ENCODE measurements at regions not wholly inside any gene's neighbourhood (a gene's known extent, or its start where the extent isn't known, plus 50 kb on each side); places are given as distances from the start of the nearest gene placed in this dataset.

DNA sequence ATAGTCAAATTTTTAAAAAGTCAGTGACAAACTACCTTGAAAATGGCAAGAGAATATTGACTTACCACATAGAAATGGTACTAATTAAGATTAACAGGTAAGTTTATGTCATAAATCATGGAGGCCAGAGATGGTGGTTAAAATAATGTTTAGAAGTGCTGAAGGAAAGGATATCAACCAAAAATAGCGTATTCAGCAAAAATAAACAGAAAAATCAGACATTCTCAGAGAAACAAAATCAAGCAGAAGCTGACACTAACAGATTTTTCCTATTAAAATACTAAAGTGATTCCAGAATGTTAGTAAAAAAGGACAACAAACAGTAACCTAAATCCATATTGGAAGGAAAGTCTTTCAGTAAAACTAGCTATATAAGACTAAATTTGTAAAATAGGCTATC lies 959.9 kb upstream of the CDH10 start:
- no peaks in the 10 kb centered on the region for H3K27me3 ChIP-seq (ENCODE audit: control insufficient read depth in 5 of 5, insufficient read depth in 4 of 5, low read length in 5 of 5)
- no peak overlapping the region for H3K4me3 ChIP-seq (ENCODE audit: low read depth in 1 of 5, low read length in 5 of 5)
- no peak overlapping the region for H3K27ac ChIP-seq (ENCODE audit: low read depth, low read length)
- no peaks in the 10 kb centered on the region for H3K4me1 ChIP-seq (ENCODE audit: control insufficient read depth in 5 of 5, insufficient read depth in 5 of 5, low read length in 5 of 5)
- peaks cover 0 to 5% (median 3%) of the 10 kb centered on the region in 5 donors for H3K9me3 ChIP-seq (ENCODE audit: control insufficient read depth in 5 of 5, low read length in 5 of 5)
- H3K36me3 ChIP-seq (ENCODE audit: control insufficient read depth in 5 of 5, insufficient read depth in 5 of 5, low read length in 5 of 5), result no peaks in the 10 kb centered on the region
- no peak overlapping the region for H3K9ac ChIP-seq (ENCODE audit: low read length in 5 of 5)

DNA sequence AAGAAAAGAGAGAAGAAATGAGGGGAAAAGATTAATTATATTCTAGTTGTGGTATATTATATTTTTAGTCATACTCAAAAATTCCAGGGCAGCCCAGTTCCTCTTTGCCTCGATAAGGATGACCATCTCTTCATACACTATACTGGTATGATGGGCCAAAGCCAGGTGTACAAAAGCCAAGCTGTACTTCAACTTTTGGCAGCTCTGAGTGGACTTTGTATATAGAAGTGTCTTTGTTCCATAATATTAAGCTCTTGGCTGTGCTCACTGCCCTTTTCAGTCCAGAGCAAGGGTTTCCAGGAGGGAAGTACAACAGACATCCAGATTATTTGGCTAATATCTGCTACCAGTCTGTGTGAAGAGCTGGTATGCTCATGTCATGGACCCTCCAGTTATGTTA lies 934.3 kb upstream of the CDH10 start:
- no peaks in the 10 kb centered on the region for H3K4me1 ChIP-seq (ENCODE audit: control insufficient read depth in 5 of 5, insufficient read depth in 5 of 5, low read length in 5 of 5)
- no peaks in the 10 kb centered on the region for H3K27me3 ChIP-seq (ENCODE audit: control insufficient read depth in 5 of 5, insufficient read depth in 4 of 5, low read length in 5 of 5)
- no peak overlapping the region for H3K4me3 ChIP-seq (ENCODE audit: low read depth in 1 of 5, low read length in 5 of 5)
- H3K9ac ChIP-seq (ENCODE audit: low read length in 5 of 5), result no peak overlapping the region
- no peak overlapping the region for H3K27ac ChIP-seq (ENCODE audit: low read depth, low read length)
- no peaks in the 10 kb centered on the region for H3K36me3 ChIP-seq (ENCODE audit: control insufficient read depth in 5 of 5, insufficient read depth in 5 of 5, low read length in 5 of 5)
- H3K9me3 ChIP-seq (ENCODE audit: control insufficient read depth in 5 of 5, low read length in 5 of 5), result peaks cover 0 to 4% (median 0%) of the 10 kb centered on the region in 5 donors

DNA sequence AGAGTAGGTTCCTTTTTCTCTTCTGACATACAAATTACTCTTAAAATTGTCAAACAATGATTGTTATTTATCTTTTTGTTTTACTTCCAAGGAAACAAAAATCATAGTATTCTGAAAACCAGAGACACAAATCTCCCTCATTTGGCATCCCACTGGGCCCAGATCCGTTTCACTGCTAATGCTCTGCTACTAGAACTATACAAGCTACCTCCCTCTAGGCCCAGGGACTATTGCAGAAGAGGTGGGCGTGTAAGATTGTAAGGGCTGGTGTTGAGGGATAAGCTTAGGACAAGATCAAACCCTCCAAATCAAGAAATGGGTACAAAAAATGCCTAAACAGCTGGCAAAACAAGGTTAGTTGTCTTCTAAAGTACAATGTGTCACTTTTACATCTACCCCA lies 928.9 kb upstream of the CDH10 start:
- H3K27me3 ChIP-seq (ENCODE audit: control insufficient read depth in 5 of 5, insufficient read depth in 4 of 5, low read length in 5 of 5), result no peaks in the 10 kb centered on the region
- H3K27ac ChIP-seq (ENCODE audit: low read depth, low read length), result no peak overlapping the region
- no peaks in the 10 kb centered on the region for H3K4me1 ChIP-seq (ENCODE audit: control insufficient read depth in 5 of 5, insufficient read depth in 5 of 5, low read length in 5 of 5)

DNA sequence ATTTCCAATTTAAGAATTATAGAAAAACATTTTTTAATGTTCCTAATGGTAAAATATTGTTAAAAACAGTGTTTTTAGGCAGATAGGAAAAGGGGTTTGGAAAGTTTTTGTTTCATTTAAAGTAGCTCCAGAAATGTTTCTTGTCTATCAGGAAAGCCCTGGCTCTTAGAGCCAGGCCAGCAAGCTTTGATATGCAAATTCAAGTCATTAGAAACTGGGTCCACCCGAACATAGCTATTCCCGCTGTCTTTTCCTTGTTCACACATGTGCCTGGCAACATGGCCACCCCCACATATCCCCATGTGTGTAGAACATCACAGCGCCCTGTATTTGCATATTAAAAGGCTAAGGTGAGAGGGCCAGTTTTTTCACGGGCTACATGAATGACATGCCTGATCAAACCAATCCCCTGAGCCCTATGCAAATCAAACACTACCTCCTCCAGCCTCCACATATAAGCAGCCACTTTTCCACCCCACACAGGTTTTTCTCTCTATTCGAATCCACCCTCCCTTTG lies 925.3 kb upstream of the CDH10 start:
- H3K9ac ChIP-seq (ENCODE audit: low read length in 5 of 5), result no peak overlapping the region
- H3K27ac ChIP-seq (ENCODE audit: low read depth, low read length), result no peak overlapping the region
- peaks cover 0 to 4% (median 0%) of the 10 kb centered on the region in 5 donors for H3K9me3 ChIP-seq (ENCODE audit: control insufficient read depth in 5 of 5, low read length in 5 of 5)
- H3K4me1 ChIP-seq (ENCODE audit: control insufficient read depth in 5 of 5, insufficient read depth in 5 of 5, low read length in 5 of 5), result no peaks in the 10 kb centered on the region
- H3K36me3 ChIP-seq (ENCODE audit: control insufficient read depth in 5 of 5, insufficient read depth in 5 of 5, low read length in 5 of 5), result no peaks in the 10 kb centered on the region
- H3K4me3 ChIP-seq (ENCODE audit: low read depth in 1 of 5, low read length in 5 of 5), result no peak overlapping the region
- H3K27me3 ChIP-seq (ENCODE audit: control insufficient read depth in 5 of 5, insufficient read depth in 4 of 5, low read length in 5 of 5), result no peaks in the 10 kb centered on the region

More for the DNA sequence above, 928.9 kb upstream of the CDH10 start:
- Histone ChIP-seq H3K9me3 (ENCODE audit: control insufficient read depth in 5 of 5, low read length in 5 of 5) (peaks cover 0 to 4% (median 0%) of the 10 kb centered on the region in 5 donors), H3K9ac (ENCODE audit: low read length in 5 of 5) (no peak overlapping the region), H3K36me3 (ENCODE audit: control insufficient read depth in 5 of 5, insufficient read depth in 5 of 5, low read length in 5 of 5) (no peaks in the 10 kb centered on the region), H3K4me3 (ENCODE audit: low read depth in 1 of 5, low read length in 5 of 5) (no peak overlapping the region)

DNA sequence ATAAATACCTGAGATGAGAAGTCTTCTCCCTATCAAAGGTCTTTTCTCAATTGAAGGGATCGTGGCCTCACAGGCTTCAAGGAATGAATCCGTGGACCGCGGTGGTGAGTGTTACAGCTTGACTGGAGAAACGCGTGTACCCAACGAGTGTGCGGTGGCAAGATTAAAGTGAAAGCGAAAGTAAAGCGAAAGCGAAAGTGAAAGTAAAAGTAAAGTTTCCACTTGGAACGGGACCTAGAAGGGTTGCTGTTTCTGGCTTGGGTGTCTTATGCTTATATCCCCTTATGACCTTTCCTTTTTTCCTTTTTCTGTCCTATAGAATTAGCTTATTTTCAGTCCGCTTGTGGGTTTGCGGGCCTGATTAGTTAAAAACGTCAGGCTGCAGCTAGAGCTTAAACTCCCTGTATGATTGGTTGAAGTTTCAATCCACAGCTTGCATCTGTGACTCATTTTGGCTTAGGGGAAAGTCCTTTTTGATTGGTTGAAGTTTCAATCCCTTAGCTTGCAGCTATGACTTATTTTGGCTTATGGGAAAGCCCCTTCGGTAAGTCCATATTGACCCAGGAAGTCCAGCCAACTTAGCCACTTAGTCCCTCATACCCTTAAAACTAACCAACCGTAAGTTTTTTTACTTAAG lies 924.3 kb upstream of the CDH10 start:
- Histone ChIP-seq H3K9ac (ENCODE audit: low read length in 5 of 5) (no peak overlapping the region), H3K4me3 (ENCODE audit: low read depth in 1 of 5, low read length in 5 of 5) (peak overlapping the region in 1 of 5 donors; percentile 26), H3K4me1 (ENCODE audit: control insufficient read depth in 5 of 5, insufficient read depth in 5 of 5, low read length in 5 of 5) (no peaks in the 10 kb centered on the region), H3K27ac (ENCODE audit: low read depth, low read length) (no peak overlapping the region), H3K27me3 (ENCODE audit: control insufficient read depth in 5 of 5, insufficient read depth in 4 of 5, low read length in 5 of 5) (no peaks in the 10 kb centered on the region), H3K9me3 (ENCODE audit: control insufficient read depth in 5 of 5, low read length in 5 of 5) (peaks cover 0 to 4% (median 0%) of the 10 kb centered on the region in 5 donors), H3K36me3 (ENCODE audit: control insufficient read depth in 5 of 5, insufficient read depth in 5 of 5, low read length in 5 of 5) (no peaks in the 10 kb centered on the region)

DNA sequence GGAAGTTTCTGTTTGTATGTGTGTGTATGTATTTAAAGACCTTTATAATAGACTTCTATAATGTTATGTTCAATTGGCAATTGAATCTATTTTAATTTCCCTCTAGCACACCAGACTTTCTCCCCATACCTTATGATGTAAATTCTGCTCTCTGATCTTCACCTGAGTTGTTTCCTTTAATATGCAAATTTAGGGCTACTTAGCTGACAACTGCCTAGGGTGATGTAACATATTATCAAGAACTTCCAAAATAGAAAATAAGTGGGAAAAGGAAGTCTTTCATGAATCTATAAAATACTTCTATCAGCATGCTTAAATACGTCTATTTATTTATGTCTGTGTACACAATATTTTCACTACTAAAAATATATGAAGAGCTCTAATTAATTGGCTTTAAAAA lies 923.5 kb upstream of the CDH10 start:
- no peak overlapping the region for H3K9ac ChIP-seq (ENCODE audit: low read length in 5 of 5)
- no peaks in the 10 kb centered on the region for H3K36me3 ChIP-seq (ENCODE audit: control insufficient read depth in 5 of 5, insufficient read depth in 5 of 5, low read length in 5 of 5)
- H3K4me3 ChIP-seq (ENCODE audit: low read depth in 1 of 5, low read length in 5 of 5), result no peak overlapping the region
- H3K27ac ChIP-seq (ENCODE audit: low read depth, low read length), result no peak overlapping the region
- H3K27me3 ChIP-seq (ENCODE audit: control insufficient read depth in 5 of 5, insufficient read depth in 4 of 5, low read length in 5 of 5), result no peaks in the 10 kb centered on the region
- no peaks in the 10 kb centered on the region for H3K4me1 ChIP-seq (ENCODE audit: control insufficient read depth in 5 of 5, insufficient read depth in 5 of 5, low read length in 5 of 5)
- H3K9me3 ChIP-seq (ENCODE audit: control insufficient read depth in 5 of 5, low read length in 5 of 5), result peaks cover 0 to 4% (median 0%) of the 10 kb centered on the region in 5 donors

DNA sequence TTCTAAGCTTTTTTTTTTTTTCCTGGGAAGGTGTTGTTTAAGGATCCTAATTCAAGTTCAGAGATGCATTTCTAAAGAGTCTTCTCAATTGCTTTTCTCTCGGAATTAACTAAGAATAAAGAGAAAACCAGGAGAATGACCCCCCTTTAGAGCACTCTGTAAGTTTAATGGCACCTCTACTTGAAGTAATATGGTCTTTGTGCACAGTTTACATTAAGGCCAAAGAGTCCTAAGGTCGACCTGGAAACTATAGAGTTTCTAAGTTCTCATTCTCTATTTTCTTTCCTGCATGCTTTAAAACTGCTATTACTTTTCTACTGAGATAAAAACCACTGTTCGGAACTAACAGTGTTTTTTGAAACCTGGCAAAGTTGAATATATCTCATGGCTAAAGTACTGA lies 923.1 kb upstream of the CDH10 start:
- Histone ChIP-seq H3K4me1 (ENCODE audit: control insufficient read depth in 5 of 5, insufficient read depth in 5 of 5, low read length in 5 of 5) (no peaks in the 10 kb centered on the region), H3K9ac (ENCODE audit: low read length in 5 of 5) (no peak overlapping the region), H3K36me3 (ENCODE audit: control insufficient read depth in 5 of 5, insufficient read depth in 5 of 5, low read length in 5 of 5) (no peaks in the 10 kb centered on the region), H3K27me3 (ENCODE audit: control insufficient read depth in 5 of 5, insufficient read depth in 4 of 5, low read length in 5 of 5) (no peaks in the 10 kb centered on the region), H3K4me3 (ENCODE audit: low read depth in 1 of 5, low read length in 5 of 5) (no peak overlapping the region), H3K27ac (ENCODE audit: low read depth, low read length) (no peak overlapping the region), H3K9me3 (ENCODE audit: control insufficient read depth in 5 of 5, low read length in 5 of 5) (peaks cover 0 to 7% (median 2%) of the 10 kb centered on the region in 5 donors)

DNA sequence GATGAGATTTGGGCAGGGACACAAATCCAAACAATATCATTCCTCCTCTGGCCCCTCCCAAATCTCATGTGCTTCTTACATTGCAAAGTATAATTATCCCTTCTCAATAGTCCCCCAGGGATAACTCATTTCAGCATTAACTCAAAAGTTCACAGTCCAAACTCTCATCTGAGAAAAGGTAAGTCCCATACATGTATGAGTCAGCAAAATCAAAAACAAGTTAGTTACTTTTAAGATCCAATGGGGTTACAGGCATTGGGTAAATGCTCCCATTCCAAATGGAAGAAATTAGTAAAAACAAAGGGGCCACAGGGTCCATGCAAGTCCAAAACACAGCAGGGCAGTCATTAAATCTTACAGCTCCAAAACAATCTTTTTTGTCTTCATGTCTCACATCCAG lies 917.9 kb upstream of the CDH10 start:
- no peak overlapping the region for H3K4me3 ChIP-seq (ENCODE audit: low read depth in 1 of 5, low read length in 5 of 5)
- H3K9ac ChIP-seq (ENCODE audit: low read length in 5 of 5), result no peak overlapping the region
- no peaks in the 10 kb centered on the region for H3K36me3 ChIP-seq (ENCODE audit: control insufficient read depth in 5 of 5, insufficient read depth in 5 of 5, low read length in 5 of 5)
- no peaks in the 10 kb centered on the region for H3K4me1 ChIP-seq (ENCODE audit: control insufficient read depth in 5 of 5, insufficient read depth in 5 of 5, low read length in 5 of 5)
- H3K27me3 ChIP-seq (ENCODE audit: control insufficient read depth in 5 of 5, insufficient read depth in 4 of 5, low read length in 5 of 5), result no peaks in the 10 kb centered on the region
- no peak overlapping the region for H3K27ac ChIP-seq (ENCODE audit: low read depth, low read length)
- H3K9me3 ChIP-seq (ENCODE audit: control insufficient read depth in 5 of 5, low read length in 5 of 5), result peaks cover 0 to 5% (median 3%) of the 10 kb centered on the region in 5 donors

DNA sequence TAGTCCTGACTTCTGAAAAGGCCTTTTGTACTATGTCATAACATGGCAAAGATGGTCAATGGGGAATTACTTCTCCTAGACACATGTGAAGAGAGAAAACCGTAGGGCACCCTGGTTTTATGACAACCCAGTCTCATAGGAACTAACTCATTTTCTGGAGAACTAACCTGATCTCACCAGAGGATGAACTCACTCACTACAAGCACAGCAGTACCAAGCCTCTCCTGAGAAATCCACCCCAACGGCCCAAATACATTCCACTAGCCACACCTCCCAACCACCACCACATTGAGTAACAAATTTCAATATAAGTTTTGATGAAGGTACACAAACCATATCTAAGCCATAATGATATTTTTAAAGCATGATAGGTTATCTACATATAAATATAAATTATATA lies 909.3 kb upstream of the CDH10 start:
- H3K27ac ChIP-seq (ENCODE audit: low read depth, low read length), result no peak overlapping the region
- H3K36me3 ChIP-seq (ENCODE audit: control insufficient read depth in 5 of 5, insufficient read depth in 5 of 5, low read length in 5 of 5), result no peaks in the 10 kb centered on the region
- H3K4me1 ChIP-seq (ENCODE audit: control insufficient read depth in 5 of 5, insufficient read depth in 5 of 5, low read length in 5 of 5), result no peaks in the 10 kb centered on the region
- no peak overlapping the region for H3K4me3 ChIP-seq (ENCODE audit: low read depth in 1 of 5, low read length in 5 of 5)
- H3K9ac ChIP-seq (ENCODE audit: low read length in 5 of 5), result no peak overlapping the region
- no peaks in the 10 kb centered on the region for H3K27me3 ChIP-seq (ENCODE audit: control insufficient read depth in 5 of 5, insufficient read depth in 4 of 5, low read length in 5 of 5)
- no peaks in the 10 kb centered on the region for H3K9me3 ChIP-seq (ENCODE audit: control insufficient read depth in 5 of 5, low read length in 5 of 5)

DNA sequence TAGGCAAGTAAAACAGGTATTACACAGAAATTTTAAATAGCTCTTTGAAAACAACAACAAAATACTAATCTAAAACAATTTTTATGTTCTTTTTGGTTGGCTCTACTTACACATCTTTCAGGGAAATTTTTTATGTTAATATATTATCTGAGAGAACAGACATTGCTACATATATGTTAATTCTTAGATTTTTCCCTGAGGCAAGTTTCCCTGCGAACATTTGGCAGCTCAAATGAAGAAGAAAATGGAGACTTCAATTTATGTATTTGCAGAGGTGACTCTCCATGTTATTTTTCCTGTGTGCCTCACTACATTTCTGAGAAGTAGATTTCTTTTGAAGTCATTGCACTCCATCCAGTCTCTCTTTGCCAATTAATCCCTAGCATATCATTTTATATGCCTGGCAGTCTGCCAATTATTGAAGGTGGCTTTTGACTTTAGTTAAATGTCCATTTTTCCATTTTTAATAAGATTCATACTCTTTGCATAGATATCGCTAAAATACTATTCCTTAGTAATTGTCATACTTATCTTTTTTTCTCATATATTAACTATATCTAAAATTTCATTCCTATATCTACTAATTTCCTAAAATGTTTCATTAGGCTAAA lies 908.2 kb upstream of the CDH10 start:
- Histone ChIP-seq H3K27me3 (ENCODE audit: control insufficient read depth in 5 of 5, insufficient read depth in 4 of 5, low read length in 5 of 5) (no peaks in the 10 kb centered on the region), H3K36me3 (ENCODE audit: control insufficient read depth in 5 of 5, insufficient read depth in 5 of 5, low read length in 5 of 5) (no peaks in the 10 kb centered on the region), H3K27ac (ENCODE audit: low read depth, low read length) (no peak overlapping the region), H3K9ac (ENCODE audit: low read length in 5 of 5) (no peak overlapping the region), H3K9me3 (ENCODE audit: control insufficient read depth in 5 of 5, low read length in 5 of 5) (no peaks in the 10 kb centered on the region), H3K4me3 (ENCODE audit: low read depth in 1 of 5, low read length in 5 of 5) (no peak overlapping the region), H3K4me1 (ENCODE audit: control insufficient read depth in 5 of 5, insufficient read depth in 5 of 5, low read length in 5 of 5) (no peaks in the 10 kb centered on the region)
